BLaER1 treated with 17β-estradiol and CSF1 and Interleukin-3, amounts not matched to agents 10 nM and 100 nM (cell line): ENCODE measurements at regions not wholly inside any gene's neighbourhood (a gene's known extent, or its start where the extent isn't known, plus 50 kb on each side); places are given as distances from the start of the nearest gene placed in this dataset.

ENCODE experiments used
- H3K27ac ChIP-seq, 11 experiments: shearing (Covaris generic); formaldehyde crosslinking; 2 replicates each; pipeline ENCODE4 v1.8.1; 2022
- H3K27me3 ChIP-seq, 11 experiments: shearing (Covaris generic); formaldehyde crosslinking; 2 replicates each; pipeline ENCODE4 v1.8.1; 2022
- H3K36me3 ChIP-seq, 11 experiments: shearing (Covaris generic); formaldehyde crosslinking; 2 replicates each; pipeline ENCODE4 v1.8.1; 2022
- H3K4me1 ChIP-seq, 10 experiments: shearing (Covaris generic); formaldehyde crosslinking; 2 replicates each; pipeline ENCODE4 v1.8.1; 2022
- H3K4me2 ChIP-seq, 11 experiments: shearing (Covaris generic); formaldehyde crosslinking; 2 replicates each; pipeline ENCODE4 v1.8.1; 2022
- H3K4me3 ChIP-seq, 10 experiments: shearing (Covaris generic); formaldehyde crosslinking; 2 replicates each; pipeline ENCODE4 v1.8.1; 2022
- H3K9ac ChIP-seq, 11 experiments: shearing (Covaris generic); formaldehyde crosslinking; 2 replicates each; pipeline ENCODE4 v1.8.1; 2022
- H3K9me3 ChIP-seq, 11 experiments: shearing (Covaris generic); formaldehyde crosslinking; replicated peaks in 1 of 11; 2 replicates each; pipeline ENCODE4 v1.8.1; 2022
- H4K20me1 ChIP-seq, 11 experiments: shearing (Covaris generic); formaldehyde crosslinking; 2 replicates each; pipeline ENCODE4 v1.8.1; 2022
- Cebpa-rat ChIP-seq, 11 experiments: shearing (Covaris generic); IDR thresholded peaks; 2 replicates each; pipeline ENCODE4 v1.8.1; 2022

- Histone ChIP-seq H3K9ac (no peak overlapping the region), H3K27ac (no peak overlapping the region), H3K27me3 (no peaks in the 10 kb centered on the region), H3K4me2 (no peak overlapping the region), H3K9me3 (no peaks in the 10 kb centered on the region), H3K36me3 (no peaks in the 10 kb centered on the region), H3K4me3 (no peak overlapping the region), H4K20me1 (no peaks in the 10 kb centered on the region), H3K4me1 (no peaks in the 10 kb centered on the region)
- TF ChIP-seq Cebpa-rat (IDR thresholded peaks at IDR 0.05): no peak
Measured at GRCh38 chr4:58734030-58734674, 1624.0 kb upstream of the IGFBP7 start.

GRCh38 chr4:58732973-58733372 lies 1622.8 kb upstream of the IGFBP7 start:
- H3K4me2 ChIP-seq: no peak overlapping the region
- no peak overlapping the region for H3K4me3 ChIP-seq
- H4K20me1 ChIP-seq: no peaks in the 10 kb centered on the region
- H3K9ac ChIP-seq: no peak overlapping the region
- H3K27me3 ChIP-seq: no peaks in the 10 kb centered on the region
- H3K27ac ChIP-seq: no peak overlapping the region
- no peaks in the 10 kb centered on the region for H3K4me1 ChIP-seq
- no peaks in the 10 kb centered on the region for H3K9me3 ChIP-seq
- TF ChIP-seq Cebpa-rat (IDR thresholded peaks at IDR 0.05): no peak
- H3K36me3 ChIP-seq: no peaks in the 10 kb centered on the region

- Histone ChIP-seq H4K20me1 (no peaks in the 10 kb centered on the region), H3K4me3 (no peak overlapping the region), H3K9me3 (peaks cover 0 to 5% (median 0%) of the 10 kb centered on the region in 11 experiments; a peak in 3 of 22 replicates), H3K27ac (no peak overlapping the region), H3K4me2 (no peak overlapping the region), H3K36me3 (no peaks in the 10 kb centered on the region), H3K4me1 (no peaks in the 10 kb centered on the region), H3K27me3 (no peaks in the 10 kb centered on the region), H3K9ac (no peak overlapping the region)
- no peak for TF ChIP-seq Cebpa-rat (IDR thresholded peaks at IDR 0.05)
Measured at GRCh38 chr4:58723954-58724353, 1613.8 kb upstream of the IGFBP7 start.

GRCh38 chr4:58711039-58711438 lies 1600.9 kb upstream of the IGFBP7 start:
- H4K20me1 ChIP-seq: no peaks in the 10 kb centered on the region
- H3K4me1 ChIP-seq: no peaks in the 10 kb centered on the region
- H3K9ac ChIP-seq: no peak overlapping the region
- no peaks in the 10 kb centered on the region for H3K27me3 ChIP-seq
- H3K36me3 ChIP-seq: no peaks in the 10 kb centered on the region
- TF ChIP-seq Cebpa-rat (IDR thresholded peaks at IDR 0.05): no peak
- no peaks in the 10 kb centered on the region for H3K9me3 ChIP-seq
- no peak overlapping the region for H3K27ac ChIP-seq
- no peak overlapping the region for H3K4me2 ChIP-seq
- H3K4me3 ChIP-seq: no peak overlapping the region

DNA sequence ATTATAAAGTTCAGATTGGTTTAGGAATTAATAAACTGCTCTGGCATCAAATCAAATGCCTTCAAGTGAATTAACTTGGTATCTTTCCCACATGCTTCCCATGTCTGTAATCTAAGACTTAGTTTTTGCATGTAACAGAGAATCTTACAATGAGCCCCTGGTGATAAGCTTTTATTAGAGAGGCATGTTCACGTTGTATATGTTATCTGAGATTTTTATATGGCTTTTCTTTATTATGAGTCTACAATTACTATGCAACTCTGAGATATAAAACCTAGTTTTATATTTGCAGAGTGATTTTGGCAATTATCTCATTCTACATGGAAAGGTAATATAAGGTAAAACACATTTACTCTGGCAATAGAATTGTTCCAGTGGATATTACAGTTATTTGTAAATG lies 1578.4 kb upstream of the IGFBP7 start:
- no peaks in the 10 kb centered on the region for H3K27me3 ChIP-seq
- no peak overlapping the region for H3K27ac ChIP-seq
- H3K4me1 ChIP-seq: no peaks in the 10 kb centered on the region
- H3K9me3 ChIP-seq: no peaks in the 10 kb centered on the region
- no peak for TF ChIP-seq Cebpa-rat (IDR thresholded peaks at IDR 0.05)
- no peaks in the 10 kb centered on the region for H4K20me1 ChIP-seq
- no peak overlapping the region for H3K4me3 ChIP-seq
- no peak overlapping the region for H3K9ac ChIP-seq
- no peak overlapping the region for H3K4me2 ChIP-seq
- H3K36me3 ChIP-seq: no peaks in the 10 kb centered on the region

DNA sequence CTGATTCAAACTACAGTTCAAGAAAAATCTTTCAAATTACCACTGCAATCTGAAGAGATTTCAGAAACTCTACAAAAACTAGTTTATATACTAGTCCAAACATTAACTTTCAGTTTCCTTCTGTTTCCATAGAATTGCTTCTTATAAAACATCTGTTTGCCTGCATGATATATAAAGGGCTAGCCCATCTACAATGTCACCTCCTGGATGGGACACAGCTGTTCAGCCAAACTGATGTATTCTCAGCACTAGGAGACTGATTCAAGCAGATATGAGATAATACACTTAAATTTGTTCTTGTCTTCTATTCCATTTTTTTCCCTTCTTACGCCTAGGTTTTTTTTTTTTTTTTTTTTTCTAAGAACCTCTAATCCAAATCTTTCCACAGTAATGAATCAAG lies 1569.7 kb upstream of the IGFBP7 start:
- no peaks in the 10 kb centered on the region for H3K4me1 ChIP-seq
- peaks cover 0 to 7% (median 3%) of the 10 kb centered on the region in 11 experiments; a peak in 7 of 22 replicates for H3K9me3 ChIP-seq
- H3K4me2 ChIP-seq: no peak overlapping the region
- no peaks in the 10 kb centered on the region for H3K27me3 ChIP-seq
- H4K20me1 ChIP-seq: no peaks in the 10 kb centered on the region
- no peak overlapping the region for H3K27ac ChIP-seq
- H3K9ac ChIP-seq: no peak overlapping the region
- no peaks in the 10 kb centered on the region for H3K36me3 ChIP-seq
- TF ChIP-seq Cebpa-rat (IDR thresholded peaks at IDR 0.05): no peak
- no peak overlapping the region for H3K4me3 ChIP-seq

DNA sequence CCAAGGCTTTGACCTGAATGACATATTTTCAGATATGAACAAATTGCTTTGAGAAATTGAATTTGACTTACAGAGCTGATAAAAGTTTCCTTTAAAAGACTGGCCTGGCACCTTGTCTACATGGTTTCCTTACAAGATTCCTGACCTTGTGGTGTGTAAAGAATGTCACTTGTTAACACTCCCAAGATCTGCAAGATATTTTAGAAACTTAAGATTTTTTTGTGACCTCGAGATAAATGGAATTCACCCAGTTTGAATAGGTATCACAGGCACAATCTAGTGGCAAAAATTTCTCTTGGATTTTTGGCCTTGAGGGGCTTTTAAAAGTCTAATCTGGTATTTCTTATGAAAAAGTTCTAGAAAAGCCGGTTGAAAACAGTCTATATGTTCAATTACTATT lies 1568.9 kb upstream of the IGFBP7 start:
- no peaks in the 10 kb centered on the region for H3K36me3 ChIP-seq
- TF ChIP-seq Cebpa-rat (IDR thresholded peaks at IDR 0.05): no peak
- no peaks in the 10 kb centered on the region for H3K27me3 ChIP-seq
- H3K4me3 ChIP-seq: no peak overlapping the region
- H3K9ac ChIP-seq: no peak overlapping the region
- H4K20me1 ChIP-seq: no peaks in the 10 kb centered on the region
- peaks cover 0 to 14% (median 9%) of the 10 kb centered on the region in 11 experiments; a peak in 15 of 22 replicates for H3K9me3 ChIP-seq
- no peaks in the 10 kb centered on the region for H3K4me1 ChIP-seq
- no peak overlapping the region for H3K27ac ChIP-seq
- no peak overlapping the region for H3K4me2 ChIP-seq

- Histone ChIP-seq H3K4me2 (0 out of 22 replicates have a peak overlapping the region, but pooled peaks of 3 of the 11 experiments have one; percentile 3 to 13 (median 12)), H3K4me3 (no peak overlapping the region), H3K27ac (no peak overlapping the region), H3K27me3 (no peaks in the 10 kb centered on the region), H3K9me3 (peaks cover 0 to 13% (median 9%) of the 10 kb centered on the region in 11 experiments; a peak in 14 of 22 replicates), H3K36me3 (no peaks in the 10 kb centered on the region), H3K9ac (no peak overlapping the region), H4K20me1 (no peaks in the 10 kb centered on the region), H3K4me1 (peaks cover 0 to 9% (median 2%) of the 10 kb centered on the region in 10 experiments; a peak in 4 of 20 replicates)
- TF ChIP-seq Cebpa-rat (IDR thresholded peaks at IDR 0.05): no peak
Measured at GRCh38 chr4:58669783-58670182, 1559.6 kb upstream of the IGFBP7 start.

GRCh38 chr4:58665649-58666048 lies 1555.5 kb upstream of the IGFBP7 start:
- peaks cover 0 to 8% (median 0%) of the 10 kb centered on the region in 11 experiments; a peak in 2 of 22 replicates for H3K9me3 ChIP-seq
- no peaks in the 10 kb centered on the region for H3K27me3 ChIP-seq
- H3K4me3 ChIP-seq: no peak overlapping the region
- no peak overlapping the region for H3K4me2 ChIP-seq
- TF ChIP-seq Cebpa-rat (IDR thresholded peaks at IDR 0.05): no peak
- no peak overlapping the region for H3K9ac ChIP-seq
- peaks cover 0 to 9% (median 2%) of the 10 kb centered on the region in 10 experiments; a peak in 4 of 20 replicates for H3K4me1 ChIP-seq
- no peak overlapping the region for H3K27ac ChIP-seq
- no peaks in the 10 kb centered on the region for H4K20me1 ChIP-seq
- H3K36me3 ChIP-seq: no peaks in the 10 kb centered on the region

DNA sequence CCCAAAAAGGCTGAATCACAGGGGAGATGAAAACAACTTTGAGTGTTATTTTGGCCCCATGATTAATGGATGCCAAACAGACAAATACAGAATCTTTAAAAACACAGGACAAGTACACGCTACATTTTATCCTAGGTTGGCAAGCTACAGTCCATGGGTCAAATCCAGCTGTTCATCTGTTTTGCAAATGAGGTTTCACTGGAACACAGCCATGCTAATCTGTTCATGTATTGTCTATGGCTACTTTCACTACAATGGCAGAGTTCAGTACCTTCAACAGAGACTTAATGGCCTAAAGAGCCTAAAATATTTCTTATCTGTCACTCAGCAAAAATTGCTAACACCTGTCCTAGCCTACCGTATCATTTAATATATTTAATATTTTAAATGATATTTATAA lies 1548.5 kb upstream of the IGFBP7 start:
- Histone ChIP-seq H3K27ac (no peak overlapping the region), H4K20me1 (no peaks in the 10 kb centered on the region), H3K36me3 (no peaks in the 10 kb centered on the region), H3K9ac (no peak overlapping the region), H3K27me3 (no peaks in the 10 kb centered on the region), H3K9me3 (peaks cover 0 to 8% (median 0%) of the 10 kb centered on the region in 11 experiments; a peak in 3 of 22 replicates), H3K4me3 (no peak overlapping the region), H3K4me2 (no peak overlapping the region), H3K4me1 (no peaks in the 10 kb centered on the region)
- TF ChIP-seq Cebpa-rat (IDR thresholded peaks at IDR 0.05): no peak
